HUES64 (cell line): ENCODE measurements at regions not wholly inside any gene's neighbourhood (a gene's known extent, or its start where the extent isn't known, plus 50 kb on each side); places are given as distances from the start of the nearest gene placed in this dataset.

Source experiments
- H3K27ac ChIP-seq: 2 replicates; pipeline ENCODE4 v1.7.0; 2013; ENCODE audit warnings: low read depth, low read length, inconsistent platforms
- H3K27me3 ChIP-seq: 2 replicates; pipeline ENCODE4 v1.6.1; 2013; ENCODE audit warnings: mild to moderate bottlenecking, low read length; ENCODE audit not compliant: insufficient read depth
- H3K36me3 ChIP-seq: 2 replicates; pipeline ENCODE4 v1.6.1; 2013; ENCODE audit warnings: mild to moderate bottlenecking, low read length; ENCODE audit not compliant: insufficient read depth
- H3K4me1 ChIP-seq: 2 replicates; pipeline ENCODE4 v1.6.1; 2013; ENCODE audit warnings: mild to moderate bottlenecking, low read length, moderate library complexity; ENCODE audit not compliant: insufficient read depth
- H3K4me3 ChIP-seq: 2 replicates; pipeline ENCODE4 v1.5.1; 2013; ENCODE audit warnings: mild to moderate bottlenecking, low read length, moderate library complexity
- H3K9ac ChIP-seq: 2 replicates; pipeline ENCODE4 v1.6.1; 2013; ENCODE audit warnings: mild to moderate bottlenecking, low read depth, low read length
- H3K9me3 ChIP-seq: 2 replicates; pipeline ENCODE4 v1.6.1; 2013; ENCODE audit warnings: low read depth, low read length; ENCODE audit not compliant: insufficient read depth
- WGBS: fragments of 150-250, 120-280 bp; methylation state at CpG from one replicate; pipeline ENCODE4 v1.1.7; 2013; ENCODE audit warnings: missing lambda C conversion rate; 5-methylcytosine and 5-hydroxymethylcytosine counted together

GRCh38 chr18:67932271-67932670 lies 415.8 kb upstream of the DSEL start:
- Histone ChIP-seq H3K4me3 (no peak overlapping the region), H3K4me1 (no peaks in the 10 kb centered on the region), H3K9ac (no peak overlapping the region), H3K27ac (no peak overlapping the region), H3K27me3 (no peaks in the 10 kb centered on the region), H3K36me3 (no peaks in the 10 kb centered on the region), H3K9me3 (no peaks in the 10 kb centered on the region)
- WGBS = no CpG with 5 or more reads among the region's 2 CpGs

- H3K4me3 ChIP-seq = no peak overlapping the region
- H3K36me3 ChIP-seq = no peaks in the 10 kb centered on the region
- no peaks in the 10 kb centered on the region for H3K9me3 ChIP-seq
- H3K9ac ChIP-seq = no peak overlapping the region
- H3K27ac ChIP-seq = no peak overlapping the region
- no peaks in the 10 kb centered on the region for H3K4me1 ChIP-seq
- WGBS = 96% methylated on average over 4 of the region's 4 CpGs
- no peaks in the 10 kb centered on the region for H3K27me3 ChIP-seq
These were observed 410.7 kb upstream of the DSEL start for GRCh38 chr18:67926929-67927864.

DNA sequence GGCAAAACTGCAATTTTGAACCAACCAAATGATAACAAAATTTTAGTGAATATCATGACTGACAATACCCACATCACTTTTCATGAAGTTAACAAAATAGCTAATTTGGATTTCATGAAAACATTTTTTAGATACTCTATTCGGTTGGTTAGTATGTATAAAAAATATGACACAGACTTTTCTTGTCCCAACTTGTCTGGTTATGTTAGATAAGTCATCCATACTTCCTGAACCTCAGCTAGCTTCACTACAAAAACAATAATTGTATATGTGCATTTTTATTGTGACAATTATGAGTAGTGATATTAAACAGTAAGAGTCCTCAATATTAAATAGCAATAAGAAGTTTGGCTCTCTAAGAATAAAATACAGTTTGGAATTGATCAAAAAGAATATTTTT lies 408.1 kb upstream of the DSEL start:
- no peak overlapping the region for H3K27ac ChIP-seq
- H3K27me3 ChIP-seq = no peaks in the 10 kb centered on the region
- H3K9me3 ChIP-seq = no peaks in the 10 kb centered on the region
- H3K4me1 ChIP-seq = no peaks in the 10 kb centered on the region
- WGBS = no CpG with 5 or more reads among the region's 1 CpG
- no peaks in the 10 kb centered on the region for H3K36me3 ChIP-seq
- H3K4me3 ChIP-seq = no peak overlapping the region
- no peak overlapping the region for H3K9ac ChIP-seq

DNA sequence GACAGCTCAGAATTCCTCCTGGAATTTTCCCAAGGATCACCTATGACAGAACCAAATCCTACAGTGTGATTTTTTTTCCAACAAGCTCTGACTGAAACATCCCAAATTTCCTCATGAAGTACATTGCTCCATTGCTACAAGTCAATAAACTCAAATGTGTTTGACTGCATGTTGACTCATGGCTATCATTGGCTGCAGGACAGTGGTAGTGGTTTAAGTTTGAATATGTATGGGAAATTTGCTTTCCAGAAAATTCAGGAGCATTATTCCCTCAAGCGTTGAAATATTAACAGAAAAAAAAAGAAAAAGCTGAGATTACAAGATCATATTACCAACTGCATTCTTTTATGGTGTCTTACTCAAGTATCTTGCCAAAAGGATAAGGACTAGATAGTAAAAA lies 402.8 kb upstream of the DSEL start:
- no peaks in the 10 kb centered on the region for H3K4me1 ChIP-seq
- no peaks in the 10 kb centered on the region for H3K36me3 ChIP-seq
- H3K27ac ChIP-seq = no peak overlapping the region
- no peaks in the 10 kb centered on the region for H3K27me3 ChIP-seq
- WGBS = no CpG with 5 or more reads among the region's 1 CpG
- H3K9me3 ChIP-seq = no peaks in the 10 kb centered on the region
- no peak overlapping the region for H3K4me3 ChIP-seq
- no peak overlapping the region for H3K9ac ChIP-seq

GRCh38 chr18:67916097-67916496 lies 399.6 kb upstream of the DSEL start:
- no peak overlapping the region for H3K27ac ChIP-seq
- no peaks in the 10 kb centered on the region for H3K9me3 ChIP-seq
- no peak overlapping the region for H3K4me3 ChIP-seq
- WGBS = 95% methylated on average over 7 of the region's 7 CpGs
- H3K4me1 ChIP-seq = no peaks in the 10 kb centered on the region
- no peak overlapping the region for H3K9ac ChIP-seq
- H3K27me3 ChIP-seq = no peaks in the 10 kb centered on the region
- no peaks in the 10 kb centered on the region for H3K36me3 ChIP-seq

GRCh38 chr18:67913040-67913439 lies 396.5 kb upstream of the DSEL start:
- no CpG with 5 or more reads among the region's 1 CpG for WGBS
- Histone ChIP-seq H3K36me3 (no peaks in the 10 kb centered on the region), H3K4me3 (no peak overlapping the region), H3K9ac (no peak overlapping the region), H3K4me1 (no peaks in the 10 kb centered on the region), H3K9me3 (no peaks in the 10 kb centered on the region), H3K27me3 (no peaks in the 10 kb centered on the region), H3K27ac (no peak overlapping the region)

DNA sequence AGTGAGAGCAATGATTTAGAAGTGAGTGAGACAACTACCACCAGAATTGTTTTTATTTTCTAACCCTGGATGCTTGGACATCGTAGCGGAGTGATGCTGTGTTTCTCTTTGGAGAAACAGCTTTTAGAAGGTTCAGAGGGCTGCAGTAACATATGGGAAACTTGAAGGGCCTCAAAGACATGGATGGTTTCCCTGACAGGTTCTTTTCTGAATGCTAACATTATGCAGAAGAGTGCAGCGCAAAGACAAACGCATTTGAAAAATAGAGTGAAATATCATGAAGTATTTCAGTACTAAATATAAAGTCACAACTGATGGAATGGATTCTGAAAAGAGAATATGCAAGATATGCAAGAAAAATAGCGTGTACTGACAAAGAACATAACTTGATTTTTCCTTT lies 385.1 kb upstream of the DSEL start:
- no peak overlapping the region for H3K9ac ChIP-seq
- H3K27ac ChIP-seq = no peak overlapping the region
- no peak overlapping the region for H3K4me3 ChIP-seq
- H3K27me3 ChIP-seq = no peaks in the 10 kb centered on the region
- no peaks in the 10 kb centered on the region for H3K9me3 ChIP-seq
- no peaks in the 10 kb centered on the region for H3K36me3 ChIP-seq
- WGBS = 93% methylated on average over 5 of the region's 5 CpGs
- H3K4me1 ChIP-seq = no peaks in the 10 kb centered on the region

- H3K9me3 ChIP-seq = no peaks in the 10 kb centered on the region
- H3K27me3 ChIP-seq = no peaks in the 10 kb centered on the region
- no peak overlapping the region for H3K4me3 ChIP-seq
- no peaks in the 10 kb centered on the region for H3K4me1 ChIP-seq
- no peaks in the 10 kb centered on the region for H3K36me3 ChIP-seq
- H3K27ac ChIP-seq = no peak overlapping the region
- WGBS = 92% methylated on average over 1 of the region's 1 CpG
- H3K9ac ChIP-seq = no peak overlapping the region
These were observed 379.9 kb upstream of the DSEL start for GRCh38 chr18:67896451-67896850.

DNA sequence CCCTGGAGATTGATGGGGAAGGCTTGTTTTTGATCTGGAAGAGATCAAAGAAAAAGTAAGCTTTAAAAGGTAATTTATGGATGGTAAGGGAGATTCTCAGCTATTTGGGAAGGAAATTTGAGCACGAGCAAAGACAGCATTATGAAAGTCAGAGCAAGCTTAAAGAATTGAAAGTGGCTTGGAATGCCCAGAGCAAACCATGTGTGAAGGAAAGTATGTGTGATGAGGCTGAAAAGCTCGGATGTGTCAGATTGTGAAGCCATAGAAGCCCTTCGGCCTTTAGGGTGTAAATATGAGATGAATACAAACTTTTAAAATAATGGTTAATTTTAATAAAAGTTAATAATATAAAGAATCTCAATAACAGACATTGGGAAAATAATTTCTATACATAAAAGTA lies 377.4 kb upstream of the DSEL start:
- H3K4me1 ChIP-seq = no peaks in the 10 kb centered on the region
- 91% methylated on average over 3 of the region's 3 CpGs for WGBS
- H3K36me3 ChIP-seq = no peaks in the 10 kb centered on the region
- no peaks in the 10 kb centered on the region for H3K9me3 ChIP-seq
- no peak overlapping the region for H3K4me3 ChIP-seq
- H3K27me3 ChIP-seq = no peaks in the 10 kb centered on the region
- no peak overlapping the region for H3K27ac ChIP-seq
- H3K9ac ChIP-seq = no peak overlapping the region

DNA sequence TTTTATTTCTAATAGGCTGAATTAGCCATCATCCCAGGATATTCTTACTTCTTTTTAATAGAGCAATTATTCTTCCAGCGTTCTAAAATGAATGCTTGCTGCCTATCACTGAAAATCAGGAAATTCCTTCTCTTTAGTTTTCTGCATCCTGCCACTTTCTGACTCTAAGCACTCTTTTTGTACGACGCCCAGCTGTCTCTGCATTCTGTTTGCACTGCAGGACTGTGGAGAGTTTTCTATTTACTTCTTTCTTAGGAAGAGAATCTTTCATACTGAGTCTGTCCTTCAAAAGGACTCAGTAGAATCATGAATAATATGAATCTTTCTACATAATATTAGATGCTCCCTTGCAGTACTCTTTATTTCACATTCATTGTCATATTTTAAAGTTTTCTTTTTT lies 360.4 kb upstream of the DSEL start:
- no peak overlapping the region for H3K27ac ChIP-seq
- no peaks in the 10 kb centered on the region for H3K9me3 ChIP-seq
- H3K27me3 ChIP-seq = no peaks in the 10 kb centered on the region
- no peak overlapping the region for H3K4me3 ChIP-seq
- H3K4me1 ChIP-seq = peaks cover 12% of the 10 kb centered on the region; the same call in 1 of the 2 replicates
- 86% methylated on average over 3 of the region's 3 CpGs for WGBS
- no peaks in the 10 kb centered on the region for H3K36me3 ChIP-seq
- no peak overlapping the region for H3K9ac ChIP-seq

GRCh38 chr18:67875944-67876343 lies 359.4 kb upstream of the DSEL start:
- Histone ChIP-seq H3K27ac (no peak overlapping the region), H3K4me1 (peaks cover 12% of the 10 kb centered on the region; the same call in 1 of the 2 replicates), H3K4me3 (no peak overlapping the region), H3K9me3 (no peaks in the 10 kb centered on the region), H3K27me3 (no peaks in the 10 kb centered on the region), H3K36me3 (no peaks in the 10 kb centered on the region), H3K9ac (no peak overlapping the region)
- WGBS = 85% methylated on average over 1 of the region's 1 CpG
